SK-N-SH (cell line): ENCODE measurements at regions not wholly inside any gene's neighbourhood (a gene's known extent, or its start where the extent isn't known, plus 50 kb on each side); places are given as distances from the start of the nearest gene placed in this dataset.

Source experiments
- CTCF ChIA-PET: fragments of 300-600, 350-600 bp; formaldehyde crosslinking; extraction: SDS; loops from one replicate; lab custom pipeline; 2021; lab: Yijun Ruan, JAX
- POLR2A ChIA-PET: fragments of 350-600 bp; sonication (Branson Sonifier 250); formaldehyde crosslinking; extraction: SDS; loops from one replicate; lab custom pipeline; 2020; ENCODE audit warnings: antibody characterized with exemption, inconsistent platforms; lab: Yijun Ruan, JAX
- DNase-seq: peaks from one replicate; pipeline ENCODE4 v3.0.0; 2012
- H2AFZ ChIP-seq: fragments of 200-600 bp; sonication (generic); 2 replicates; pipeline ENCODE4 v1.8.1; 2016; ENCODE audit warnings: antibody characterized with exemption, mild to moderate bottlenecking, low read depth
- H3F3A ChIP-seq: fragments of 200-600 bp; sonication (generic); replicated peaks from 2 replicates; pipeline ENCODE3; 2016; ENCODE audit warnings: antibody characterized with exemption, mild to moderate bottlenecking; ENCODE audit not compliant: insufficient read depth
- H3K27ac ChIP-seq, 2 experiments: fragments of 200-500 bp in 1 of 2; fragments of 200-600 bp in 1 of 2; sonication (Bioruptor generic) in 1 of 2; sonication (generic), shearing (Covaris generic) in 1 of 2; 2 replicates each; pipeline versions ENCODE4 v1.5.1 to v1.6.1; 2014 to 2016; ENCODE audit warnings: low read depth in 2 of 2, inconsistent platforms in 1 of 2, low read length in 1 of 2, mild to moderate bottlenecking in 1 of 2, mixed read lengths in 1 of 2
- H3K27me3 ChIP-seq: fragments of 200-600 bp; sonication (generic), shearing (Covaris generic); 2 replicates; pipeline ENCODE4 v1.6.1; 2016; ENCODE audit warnings: mixed run types; ENCODE audit not compliant: insufficient read depth
- H3K36me3 ChIP-seq, 2 experiments: fragments of 200-500 bp in 1 of 2; fragments of 200-600 bp in 1 of 2; sonication (Bioruptor generic) in 1 of 2; sonication (generic) in 1 of 2; replicated peaks in 1 of 2; 2 replicates each; pipeline versions ENCODE3 to v1.5.1; 2014 to 2016; ENCODE audit warnings: low read length in 1 of 2, mild to moderate bottlenecking in 1 of 2; ENCODE audit not compliant: insufficient read depth in 2 of 2, control insufficient read depth in 1 of 2
- H3K4me1 ChIP-seq, 2 experiments: fragments of 200-500 bp in 1 of 2; fragments of 200-600 bp in 1 of 2; sonication (Bioruptor generic) in 1 of 2; sonication (generic), shearing (Covaris generic) in 1 of 2; 2 replicates each; pipeline versions ENCODE4 v1.5.1 to v1.6.1; 2014 to 2016; ENCODE audit warnings: low read depth in 1 of 2, low read length in 1 of 2, mixed run types in 1 of 2; ENCODE audit not compliant: insufficient read depth in 2 of 2, control insufficient read depth in 1 of 2
- H3K4me2 ChIP-seq: fragments of 200-600 bp; sonication (generic), shearing (Covaris generic); 2 replicates; pipeline ENCODE4 v1.6.1; 2017; ENCODE audit warnings: mixed run types
- H3K4me3 ChIP-seq, 2 experiments: fragments of 200-500 bp in 1 of 2; fragments of 200-600 bp in 1 of 2; sonication (Bioruptor generic) in 1 of 2; sonication (generic), shearing (Covaris generic) in 1 of 2; 2 replicates each; pipeline versions ENCODE4 v1.5.1 to v1.8.1; 2014 to 2016; ENCODE audit warnings: low read depth in 2 of 2, inconsistent platforms in 1 of 2, low read length in 1 of 2, mild to moderate bottlenecking in 1 of 2, mixed read lengths in 1 of 2, moderate library complexity in 1 of 2
- H3K79me2 ChIP-seq: fragments of 200-600 bp; sonication (generic); 2 replicates; pipeline ENCODE4 v1.8.1; 2017; ENCODE audit warnings: mild to moderate bottlenecking; ENCODE audit not compliant: insufficient read depth
- H3K9ac ChIP-seq: fragments of 200-600 bp; sonication (generic); 2 replicates; pipeline ENCODE4 v1.6.1; 2017; ENCODE audit warnings: mixed run types
- H3K9me2 ChIP-seq: fragments of 200-600 bp; sonication (generic); 2 replicates; pipeline ENCODE4 v1.6.1; 2017; ENCODE audit warnings: mixed run types
- H3K9me3 ChIP-seq: fragments of 200-600 bp; sonication (generic); 2 replicates; pipeline ENCODE4 v1.6.1; 2017; ENCODE audit warnings: mixed run types, mild to moderate bottlenecking, moderate library complexity
- H4K20me1 ChIP-seq: fragments of 200-600 bp; sonication (generic); 2 replicates; pipeline ENCODE4 v1.6.1; 2017; ENCODE audit warnings: mild to moderate bottlenecking, mixed run types; ENCODE audit not compliant: insufficient read depth
- EZH2phosphoT487 ChIP-seq: fragments of 200-600 bp; sonication (generic); IDR thresholded peaks from 2 replicates; pipeline ENCODE4 v1.6.1; 2017; ENCODE audit warnings: low read depth, mixed run types, mild to moderate bottlenecking, antibody characterized with exemption, moderate library complexity, borderline replicate concordance
- FOSL2 ChIP-seq: IDR thresholded peaks from 2 replicates; pipeline ENCODE4 v1.4.0; 2012; ENCODE audit warnings: low read depth, mild to moderate bottlenecking, moderate library complexity, borderline replicate concordance
- IRF3 ChIP-seq: fragments of 150-350 bp; IDR thresholded peaks from 2 replicates; pipeline ENCODE4 v1.6.1; 2016; ENCODE audit warnings: mild to moderate bottlenecking, low read depth, low read length
- NRF1 ChIP-seq: IDR thresholded peaks from 2 replicates; pipeline ENCODE4 v1.6.1; 2012; ENCODE audit warnings: low read depth, mild to moderate bottlenecking, low read length
- PBX3 ChIP-seq: IDR thresholded peaks from 2 replicates; pipeline ENCODE4; 2012
- REST ChIP-seq: IDR thresholded peaks from 2 replicates; pipeline ENCODE4 v1.6.1; 2012; ENCODE audit warnings: mild to moderate bottlenecking, low read depth, low read length, moderate library complexity
- SIN3A ChIP-seq: IDR thresholded peaks from 2 replicates; pipeline ENCODE4 v1.6.1; 2012; ENCODE audit warnings: low read depth, mild to moderate bottlenecking, low read length, moderate library complexity, borderline replicate concordance
- USF2 ChIP-seq: fragments of 150-350 bp; IDR thresholded peaks from 2 replicates; pipeline ENCODE4 v1.6.1; 2017; ENCODE audit warnings: antibody characterized with exemption, low read length, low read depth, borderline replicate concordance

- TF ChIP-seq REST (no peak), IRF3 (no peak), EZH2phosphoT487 (no peak), PBX3 (no peak), FOSL2 (no peak), USF2 (no peak)
Observed at GRCh38 chr3:28149960-28150359, 91.5 kb upstream of the CMC1 start (continued).

DNA sequence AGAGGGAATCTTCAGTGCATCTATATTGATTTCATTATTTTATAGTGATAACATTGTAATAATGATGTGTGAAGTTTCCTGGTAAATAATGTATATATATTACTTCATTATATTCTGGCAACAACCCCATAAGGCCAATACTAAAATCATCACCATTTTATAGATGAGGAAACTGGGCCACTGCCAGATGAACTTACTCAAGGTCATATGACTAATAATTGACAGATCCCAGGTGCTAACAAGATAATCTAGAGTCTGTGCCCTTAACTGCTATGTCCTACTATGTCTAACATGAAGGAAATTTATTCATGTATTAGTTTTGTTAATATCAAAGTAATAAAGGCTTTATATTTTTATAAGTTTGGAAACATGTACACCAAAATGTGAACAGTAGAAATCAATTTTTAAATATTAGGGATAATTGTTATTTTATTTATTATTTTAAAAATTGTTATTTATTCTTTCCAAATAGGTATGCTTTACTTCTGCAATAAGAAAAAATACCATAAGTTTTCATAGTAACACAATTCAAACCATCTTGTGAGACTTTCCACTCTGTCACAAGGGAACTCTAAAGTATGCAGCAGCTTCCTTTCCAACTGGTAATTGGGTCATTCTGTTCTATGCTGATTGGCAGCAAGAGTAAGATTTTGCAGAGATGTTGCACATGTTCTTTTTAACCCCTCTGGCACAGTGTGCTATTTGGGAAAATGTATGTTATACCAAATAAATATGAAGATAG, 90.8 kb upstream of the CMC1 start:
- ChIA-PET CTCF (no interaction called here), POLR2A (no interaction called here)
- H3K27ac ChIP-seq, result no peak overlapping the region
- no peaks in the 10 kb centered on the region for H3K79me2 ChIP-seq
- H3K9ac ChIP-seq, result no peak overlapping the region
- no peaks in the 10 kb centered on the region for H3K36me3 ChIP-seq
- DNase-seq, result no peak
- no peak for TF ChIP-seq SIN3A
- TF ChIP-seq NRF1, result no peak
- H3K9me3 ChIP-seq, result no peaks in the 10 kb centered on the region
- no peak overlapping the region for H3K4me3 ChIP-seq
- no peak overlapping the region for H2AFZ ChIP-seq
- no peaks in the 10 kb centered on the region for H3F3A ChIP-seq
- no peak overlapping the region for H3K4me2 ChIP-seq
- no peaks in the 10 kb centered on the region for H3K4me1 ChIP-seq
- H4K20me1 ChIP-seq, result no peaks in the 10 kb centered on the region
- H3K27me3 ChIP-seq, result no peaks in the 10 kb centered on the region
- H3K9me2 ChIP-seq, result no peaks in the 10 kb centered on the region
